Midbrain (tissue), 1 donor: ENCODE measurements at regions not wholly inside any gene's neighbourhood (a gene's known extent, or its start where the extent isn't known, plus 50 kb on each side); places are given as distances from the start of the nearest gene placed in this dataset.

Experiments used
- DNase-seq: peaks from one replicate; lab custom pipeline; 2025; lab: John Stamatoyannopoulos, UW

DNA sequence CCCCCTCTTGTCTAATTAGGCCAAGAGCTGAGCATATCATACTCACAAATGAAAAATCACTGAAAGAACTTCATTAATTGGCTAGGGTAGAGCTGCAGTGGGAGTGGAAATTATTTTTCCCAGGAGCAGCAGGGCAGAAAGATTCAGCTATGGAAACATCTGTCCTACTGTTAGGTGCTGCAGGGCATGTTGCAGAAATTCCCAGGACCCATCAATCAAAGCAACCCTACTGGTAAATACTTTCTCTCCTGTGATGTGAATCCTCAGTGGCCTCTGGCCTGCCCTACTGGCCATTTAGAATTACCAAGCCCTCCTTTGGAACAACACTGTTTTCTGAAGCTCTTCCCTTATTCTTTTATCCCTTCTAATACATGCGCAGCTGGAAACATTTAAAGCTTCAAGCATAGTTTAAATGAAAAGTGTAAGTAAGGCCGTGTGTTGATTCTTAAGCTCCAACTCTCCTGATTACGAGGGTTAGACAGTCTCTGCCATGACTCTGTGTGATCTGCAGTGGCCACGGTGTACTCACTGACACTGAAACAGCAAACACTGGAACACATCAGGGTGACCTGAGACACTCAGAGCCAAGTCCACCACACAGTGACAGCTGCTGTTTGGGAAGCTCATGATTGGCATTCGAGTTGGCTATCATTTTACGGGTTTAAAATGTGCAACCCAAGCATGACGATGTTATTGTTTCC lies 62.6 kb upstream of the TMCC3 start:
- DNase-seq: no peak

- no peak for DNase-seq
Measured at GRCh38 chr12:94710933-94711332, 60.6 kb upstream of the TMCC3 start.

- DNase-seq: no peak
Measured at GRCh38 chr12:94707892-94708291, 57.5 kb upstream of the TMCC3 start.

DNA sequence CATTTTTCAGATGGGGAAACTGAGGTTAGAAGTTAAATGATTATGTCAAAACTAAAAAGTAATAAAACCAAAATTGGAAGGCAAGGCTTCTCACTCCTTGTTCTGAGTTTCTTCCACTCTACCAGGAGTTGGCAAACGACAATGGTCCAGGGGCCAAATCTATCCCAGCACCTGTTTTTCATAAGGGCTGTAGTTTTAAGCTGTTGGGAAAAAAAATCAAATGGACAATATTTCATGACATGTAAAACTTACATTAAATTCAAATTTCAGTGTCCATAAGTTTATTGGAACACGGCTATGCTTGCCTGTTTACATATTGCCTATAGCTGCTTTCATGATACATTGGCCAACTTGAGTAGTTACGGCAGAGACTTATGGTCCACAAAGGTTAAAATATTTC lies 56.7 kb upstream of the TMCC3 start:
- no peak for DNase-seq

GRCh38 chr12:94706250-94706661 lies 55.9 kb upstream of the TMCC3 start:
- DNase-seq: no peak

DNA sequence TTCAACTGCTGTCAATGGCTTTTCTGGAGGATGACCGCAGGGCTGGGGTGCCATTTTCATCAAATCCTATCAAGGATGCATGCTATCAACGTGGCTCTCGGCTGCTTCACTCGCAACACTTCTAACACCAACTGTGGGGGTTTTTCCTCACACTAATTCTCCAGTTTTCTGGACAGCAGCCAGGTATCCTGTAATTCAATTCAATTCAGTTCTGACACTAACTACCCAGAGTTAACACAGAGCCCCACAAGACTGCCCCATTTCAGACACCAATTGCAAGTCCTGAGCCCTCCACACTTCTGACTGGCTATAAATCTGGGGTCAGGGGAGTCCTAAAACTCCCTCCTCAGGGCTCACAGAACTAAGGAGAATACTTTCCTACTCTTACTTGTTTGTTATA lies 55.3 kb upstream of the TMCC3 start:
- no peak for DNase-seq

DNA sequence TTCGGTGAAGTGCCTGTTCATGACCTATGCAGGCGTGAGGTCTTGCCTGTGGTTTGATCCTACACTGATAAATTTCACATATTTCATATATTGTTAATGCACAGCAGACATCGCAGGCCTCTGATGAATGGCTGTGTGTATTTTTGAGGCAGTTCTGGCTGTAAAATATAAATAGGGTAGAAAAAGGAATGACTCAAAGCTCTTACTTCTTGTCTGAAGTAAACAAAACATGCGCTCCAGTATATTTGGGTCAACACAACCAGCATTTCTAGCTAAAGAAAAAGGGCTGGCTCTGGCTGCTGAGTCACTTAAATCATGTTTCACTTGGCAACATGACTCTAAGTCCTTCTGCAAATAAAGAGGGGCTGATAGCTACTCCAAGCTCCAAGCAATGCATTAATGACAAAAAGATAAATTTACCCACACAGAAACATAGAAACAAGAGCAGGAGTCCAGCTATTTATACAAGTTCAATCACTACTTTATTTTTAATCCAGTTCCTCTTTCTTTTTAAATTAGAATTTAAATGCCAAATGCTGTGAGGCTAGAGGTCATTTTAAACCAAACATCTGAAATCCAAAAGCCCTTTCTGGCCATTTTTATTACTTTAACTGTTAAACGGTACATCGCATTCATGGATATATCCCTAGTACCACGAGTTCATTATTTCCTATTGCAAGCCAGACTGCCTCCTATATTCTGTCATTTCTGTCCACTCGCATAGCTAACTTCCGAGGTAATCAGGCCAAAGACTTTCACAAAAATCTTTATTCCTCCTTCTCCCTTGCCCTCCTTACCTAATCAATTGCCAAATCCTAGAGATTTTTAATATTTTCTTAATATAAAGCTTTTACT lies 54.3 kb upstream of the TMCC3 start:
- DNase-seq: no peak

GRCh38 chr12:94702696-94703095 lies 52.3 kb upstream of the TMCC3 start:
- no peak for DNase-seq

GRCh38 chr12:94701711-94702110 lies 51.4 kb upstream of the TMCC3 start:
- no peak for DNase-seq

- DNase-seq: no peak
Measured at GRCh38 chr12:94700662-94701061, 50.3 kb upstream of the TMCC3 start.
